ENCODE measurements at regions not wholly inside any gene's neighbourhood (a gene's known extent, or its start where the extent isn't known, plus 50 kb on each side); places are given as distances from the start of the nearest gene placed in this dataset.

GRCh38 chr17:73770115-73770848 lies 126.0 kb upstream of the SDK2 start:
- DNase-seq (ENCODE audit: low spot score) (peak; percentile 51), ATAC-seq (ENCODE audit: low FRiP score) (peak; percentile 70)
- TF ChIP-seq, protein P1, sequence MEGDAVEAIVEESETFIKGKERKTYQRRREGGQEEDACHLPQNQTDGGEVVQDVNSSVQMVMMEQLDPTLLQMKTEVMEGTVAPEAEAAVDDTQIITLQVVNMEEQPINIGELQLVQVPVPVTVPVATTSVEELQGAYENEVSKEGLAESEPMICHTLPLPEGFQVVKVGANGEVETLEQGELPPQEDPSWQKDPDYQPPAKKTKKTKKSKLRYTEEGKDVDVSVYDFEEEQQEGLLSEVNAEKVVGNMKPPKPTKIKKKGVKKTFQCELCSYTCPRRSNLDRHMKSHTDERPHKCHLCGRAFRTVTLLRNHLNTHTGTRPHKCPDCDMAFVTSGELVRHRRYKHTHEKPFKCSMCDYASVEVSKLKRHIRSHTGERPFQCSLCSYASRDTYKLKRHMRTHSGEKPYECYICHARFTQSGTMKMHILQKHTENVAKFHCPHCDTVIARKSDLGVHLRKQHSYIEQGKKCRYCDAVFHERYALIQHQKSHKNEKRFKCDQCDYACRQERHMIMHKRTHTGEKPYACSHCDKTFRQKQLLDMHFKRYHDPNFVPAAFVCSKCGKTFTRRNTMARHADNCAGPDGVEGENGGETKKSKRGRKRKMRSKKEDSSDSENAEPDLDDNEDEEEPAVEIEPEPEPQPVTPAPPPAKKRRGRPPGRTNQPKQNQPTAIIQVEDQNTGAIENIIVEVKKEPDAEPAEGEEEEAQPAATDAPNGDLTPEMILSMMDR (IDR thresholded peaks at IDR 0.05), result no peak

DNA sequence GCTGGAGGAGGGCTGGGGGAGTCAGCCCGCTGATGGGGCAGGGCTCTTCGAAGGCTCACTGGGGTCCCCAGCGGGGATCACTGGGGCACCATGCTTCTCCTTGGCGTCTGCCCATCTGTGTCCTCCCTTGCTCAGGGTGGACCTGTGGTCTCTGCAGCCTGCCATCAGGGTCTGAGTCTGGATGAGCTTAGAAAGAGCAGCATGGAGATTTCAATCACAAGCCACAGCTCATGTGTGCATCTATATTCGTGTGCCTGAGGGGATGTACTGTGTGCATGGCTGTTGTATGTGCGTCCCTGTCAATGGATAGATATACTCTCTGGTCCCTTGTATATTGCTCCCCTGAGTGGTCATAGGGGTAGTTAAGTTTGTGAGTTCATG lies 126.6 kb upstream of the SDK2 start:
- TF ChIP-seq, protein P1 (IDR thresholded peaks at IDR 0.05), result no peak
- ATAC-seq (ENCODE audit: low FRiP score) (peak; percentile 14), DNase-seq (ENCODE audit: low spot score) (no peak)

GRCh38 chr17:73772107-73772705 lies 128.0 kb upstream of the SDK2 start:
- no peak for DNase-seq (ENCODE audit: low spot score)
- ATAC-seq (ENCODE audit: low FRiP score), result no peak
- TF ChIP-seq, protein P1 (IDR thresholded peaks at IDR 0.05), result no peak

GRCh38 chr17:73773702-73774101 lies 129.5 kb upstream of the SDK2 start:
- DNase-seq (ENCODE audit: low spot score) (no peak), ATAC-seq (ENCODE audit: low FRiP score) (no peak)

DNA sequence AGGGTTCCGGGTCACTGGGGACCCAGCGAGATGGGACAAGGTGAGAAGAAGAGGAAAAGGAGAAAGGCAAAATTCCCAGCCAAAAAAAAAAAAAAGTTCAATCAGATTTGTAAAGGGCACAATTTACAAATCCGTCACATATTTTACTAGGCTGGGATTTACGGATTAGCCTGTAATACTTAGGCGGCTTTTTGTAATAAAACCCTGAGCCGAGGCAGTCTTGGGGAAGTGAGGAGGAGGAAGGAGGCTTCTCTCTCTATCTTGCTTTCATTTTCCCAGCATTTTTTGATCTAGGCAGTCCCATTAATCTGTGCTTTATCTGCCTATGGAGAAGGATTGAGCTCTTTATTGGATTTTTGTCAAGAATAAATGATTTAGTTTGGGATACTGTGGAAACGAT lies 130.6 kb upstream of the SDK2 start:
- TF ChIP-seq, protein P1 (IDR thresholded peaks at IDR 0.05), result no peak
- DNase-seq (ENCODE audit: low spot score), result no peak
- no peak for ATAC-seq (ENCODE audit: low FRiP score)

More at GRCh38 chr17:73773702-73774101, 129.5 kb upstream of the SDK2 start:
- TF ChIP-seq, protein P1 (IDR thresholded peaks at IDR 0.05), result no peak

DNA sequence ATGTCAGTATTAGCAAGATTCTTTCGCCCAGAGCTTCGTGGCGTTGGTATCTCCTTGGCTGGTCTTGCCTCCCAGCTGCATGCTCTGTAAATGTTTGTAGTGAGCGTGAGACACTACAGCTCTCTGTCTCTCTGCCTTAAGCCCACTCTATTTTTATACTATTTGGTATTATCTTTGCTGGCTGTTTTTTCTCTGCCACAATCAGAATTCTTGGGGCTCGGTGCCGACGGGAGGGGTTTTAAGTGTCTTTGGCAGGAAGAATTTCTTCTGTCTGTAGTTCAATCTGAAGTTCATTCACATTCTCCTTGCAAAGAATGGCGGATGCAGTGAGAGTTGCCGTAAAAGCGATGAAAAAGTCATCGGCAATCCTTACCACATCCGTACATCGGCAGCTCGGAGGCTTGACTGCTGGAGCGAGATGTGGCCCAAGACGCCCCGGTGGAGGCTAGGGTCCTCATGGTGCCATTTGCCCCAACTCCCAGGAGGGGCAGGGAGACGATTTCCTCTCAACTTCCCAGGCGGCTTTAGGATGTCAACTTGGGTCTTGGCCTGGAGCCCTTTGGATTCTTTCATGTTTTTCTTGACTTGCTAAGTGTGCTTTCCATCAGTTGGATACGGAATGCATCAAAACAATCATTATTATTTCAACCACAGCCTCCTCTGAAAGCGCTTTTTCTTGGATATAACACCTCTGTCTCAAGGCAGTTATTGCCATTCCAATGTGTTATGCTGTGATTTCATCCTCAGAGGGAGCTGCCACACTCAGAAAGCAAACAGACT lies 132.3 kb upstream of the SDK2 start:
- TF ChIP-seq, protein P1 (IDR thresholded peaks at IDR 0.05), result no peak
- DNase-seq (ENCODE audit: low spot score), result no peak
- ATAC-seq (ENCODE audit: low FRiP score), result no peak

Data from omental fat pad (tissue), 3 donors.